ENCODE measurements at regions not wholly inside any gene's neighbourhood (a gene's known extent, or its start where the extent isn't known, plus 50 kb on each side); places are given as distances from the start of the nearest gene placed in this dataset.

DNA sequence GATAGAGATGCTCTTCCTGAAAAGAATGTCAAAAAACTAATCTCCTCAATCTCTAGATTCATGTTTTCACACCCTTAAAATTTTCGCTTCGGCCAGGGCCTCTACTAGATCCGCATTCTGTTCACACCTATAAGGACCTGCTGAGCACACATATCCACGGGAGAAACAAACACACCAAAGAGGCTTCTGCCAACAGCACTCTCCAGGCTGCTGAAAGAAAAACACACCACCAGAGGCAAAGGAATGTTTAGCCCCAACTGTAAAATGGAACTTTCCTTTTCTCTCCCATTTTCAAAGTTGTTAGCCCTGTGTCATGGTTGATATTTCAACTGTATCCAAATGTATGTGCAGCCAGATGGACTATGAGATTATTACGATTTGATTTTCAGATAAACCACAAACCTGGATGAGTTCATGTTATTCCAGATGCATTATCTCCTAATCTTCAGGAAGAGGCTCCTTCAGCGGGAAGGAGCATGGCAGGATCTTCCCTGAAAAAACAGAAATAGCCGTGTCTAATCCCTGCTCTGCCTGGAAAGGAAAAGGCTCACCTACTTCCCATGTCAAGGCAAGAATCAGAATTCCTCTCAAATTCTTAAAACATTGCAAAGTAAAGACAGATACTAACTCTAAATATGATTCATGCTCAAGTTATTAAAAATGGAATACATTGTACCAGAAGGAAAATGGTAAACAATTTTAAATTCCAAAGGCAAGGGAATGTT, 442.7 kb upstream of the NR2F2 start:
- no peak for DNase-seq

GRCh38 chr15:95888762-95889161, 441.7 kb upstream of the NR2F2 start:
- DNase-seq, result no peak

DNA sequence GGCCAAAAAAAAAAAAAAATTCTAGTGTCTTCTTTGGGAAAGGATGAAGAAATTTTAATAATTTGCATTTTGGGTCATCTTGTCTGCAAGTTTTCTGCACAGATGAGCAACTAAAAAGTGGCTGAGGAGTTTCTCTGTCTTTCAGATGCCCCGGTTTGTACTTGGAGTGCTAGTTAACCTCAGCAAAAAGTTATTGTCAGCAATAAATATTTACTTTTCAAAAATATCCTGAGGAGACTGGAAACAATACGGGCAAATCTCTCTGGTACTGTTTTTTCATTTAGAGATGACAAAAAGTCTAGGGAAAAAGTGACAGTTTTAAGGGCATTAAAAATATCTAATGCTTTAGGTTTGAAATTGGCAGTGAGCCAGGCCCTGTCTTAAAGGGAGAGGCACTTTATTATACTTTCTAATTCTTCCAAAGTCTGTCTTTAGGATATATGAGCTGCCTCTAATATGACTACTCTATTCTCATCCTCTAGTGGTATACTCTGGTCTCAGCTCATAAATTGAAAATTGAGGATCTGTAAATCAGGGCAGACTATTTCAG, 436.0 kb upstream of the NR2F2 start:
- no peak for DNase-seq

- DNase-seq, result no peak
These were observed 435.0 kb upstream of the NR2F2 start for GRCh38 chr15:95895508-95895907.

DNA sequence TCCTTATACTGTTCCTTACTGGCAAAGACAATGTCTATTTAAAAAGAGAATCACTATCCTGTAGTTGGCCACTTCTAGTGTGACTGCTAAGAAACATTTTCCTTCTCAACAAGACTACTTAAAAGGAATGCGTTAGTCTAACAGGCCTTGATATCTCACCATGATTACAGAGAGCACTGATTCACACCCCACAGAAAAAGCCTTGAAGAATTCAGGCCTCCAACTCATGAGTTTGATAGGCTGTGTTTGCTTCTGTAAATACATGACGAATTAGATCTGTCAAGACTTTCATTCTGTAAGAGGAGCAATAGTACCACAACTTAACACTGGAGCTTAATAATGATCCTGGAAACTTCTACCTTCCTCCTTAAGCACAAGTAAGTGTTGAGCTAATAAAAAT, 432.8 kb upstream of the NR2F2 start:
- no peak for DNase-seq

DNA sequence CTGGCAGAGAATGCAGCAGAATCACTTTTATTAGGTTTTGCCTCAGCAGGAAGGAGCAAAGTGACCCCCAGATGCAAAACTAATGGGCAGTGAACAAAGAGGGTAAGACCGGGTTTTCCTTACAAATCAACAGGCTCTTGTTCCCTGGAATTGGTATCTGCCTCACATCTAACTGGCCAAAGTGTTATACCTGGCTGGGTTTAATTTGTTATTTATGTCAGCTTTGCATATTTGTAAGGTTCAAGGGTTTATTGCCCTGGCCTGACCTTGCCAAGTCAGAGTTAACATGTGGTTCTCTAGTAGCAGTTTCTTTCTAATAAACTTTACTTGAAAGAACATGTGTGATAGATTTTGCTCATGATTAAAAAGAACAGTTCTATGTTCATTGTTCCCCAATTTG, 431.7 kb upstream of the NR2F2 start:
- no peak for DNase-seq

DNA sequence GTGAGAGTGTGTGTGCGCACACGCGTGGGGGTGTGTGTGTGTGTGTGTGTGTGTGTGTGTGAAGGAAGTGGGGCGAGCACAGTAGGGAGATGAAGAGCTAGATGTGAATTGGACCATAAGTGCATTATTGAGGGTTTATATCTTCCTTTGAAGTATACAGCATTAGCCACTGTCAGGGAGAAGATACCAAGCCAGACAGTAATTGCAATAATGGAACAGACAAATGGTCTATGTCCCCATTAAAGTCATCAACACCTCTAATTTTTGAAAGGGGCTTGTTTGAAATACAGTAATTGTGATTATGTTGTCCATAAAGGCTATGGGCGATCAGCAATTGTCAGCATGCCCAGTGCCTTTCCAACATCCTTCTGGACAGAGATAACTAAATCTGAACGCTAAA, 429.2 kb upstream of the NR2F2 start:
- no peak for DNase-seq

- no peak for DNase-seq
These were observed 427.9 kb upstream of the NR2F2 start for GRCh38 chr15:95902606-95903005.

- DNase-seq, result no peak
These were observed 427.1 kb upstream of the NR2F2 start for GRCh38 chr15:95903352-95903751.

DNA sequence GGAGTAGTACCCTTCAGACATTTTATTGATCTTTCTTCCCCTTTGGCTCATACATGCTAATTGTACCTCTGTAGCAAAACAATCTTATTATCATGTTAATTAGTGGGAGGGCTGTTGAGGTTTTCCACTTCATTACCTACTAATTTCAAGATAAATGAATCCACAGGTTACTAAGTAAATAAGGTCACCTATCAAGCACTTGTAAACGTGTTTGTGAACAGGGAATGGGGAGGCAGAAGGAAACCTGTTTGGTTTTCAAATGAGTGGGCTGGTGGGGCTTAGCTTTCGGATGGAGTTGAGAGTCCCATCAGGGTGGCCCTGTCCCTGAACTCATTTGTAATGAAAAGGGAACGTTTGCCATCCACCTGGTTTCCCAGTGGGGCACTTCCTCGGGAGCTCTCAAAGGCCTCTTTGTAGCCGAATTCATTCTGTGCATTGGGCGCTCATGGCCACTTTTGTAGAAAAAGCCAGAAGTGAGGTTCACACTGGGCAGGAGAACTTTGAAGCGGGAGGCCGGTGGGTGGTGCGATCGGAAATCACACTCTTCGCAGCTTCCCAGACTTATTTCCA, 419.8 kb upstream of the NR2F2 start:
- DNase-seq, result no peak

GRCh38 chr15:95911570-95912279, 418.8 kb upstream of the NR2F2 start:
- DNase-seq, result no peak

DNA sequence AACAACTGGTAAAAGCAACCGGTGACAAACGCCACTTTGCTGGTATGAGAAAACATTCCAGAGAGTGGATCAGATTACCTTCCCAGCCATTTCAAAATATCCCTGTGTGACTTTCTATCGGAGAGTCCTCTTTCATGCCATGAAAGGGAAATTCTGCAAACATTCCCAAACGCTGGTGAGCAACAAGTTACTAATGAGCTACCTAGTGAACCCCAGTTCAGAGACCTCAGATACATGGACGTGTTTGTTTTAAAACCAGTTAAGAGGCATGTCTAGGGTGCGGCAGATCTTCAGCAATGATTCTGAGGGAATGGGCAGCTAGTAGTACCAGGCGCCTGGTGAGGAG, 418.2 kb upstream of the NR2F2 start:
- DNase-seq, result no peak

- no peak for DNase-seq
These were observed 417.8 kb upstream of the NR2F2 start for GRCh38 chr15:95912728-95913127.

- DNase-seq, result no peak
These were observed 413.9 kb upstream of the NR2F2 start for GRCh38 chr15:95916568-95916967.

- no peak for DNase-seq
These were observed 412.0 kb upstream of the NR2F2 start for GRCh38 chr15:95918525-95918924.

DNA sequence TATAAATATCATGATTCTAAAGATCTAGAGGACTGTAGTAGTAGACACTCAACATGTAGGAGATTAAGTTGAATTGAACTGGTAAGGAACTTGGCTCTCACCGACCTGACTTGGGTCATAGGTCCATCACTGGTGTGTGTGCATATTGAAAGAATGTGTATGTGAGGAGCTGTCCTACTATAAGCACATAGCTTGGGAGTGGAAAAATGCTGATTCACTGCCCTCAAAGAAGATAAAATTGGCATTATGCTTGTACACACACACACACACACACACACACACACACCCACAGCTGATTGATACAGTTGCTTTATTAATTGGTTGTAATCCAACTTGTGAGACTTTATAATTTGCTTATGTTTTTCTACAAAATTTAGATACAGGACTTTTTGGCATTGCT, 411.0 kb upstream of the NR2F2 start:
- DNase-seq, result no peak

DNA sequence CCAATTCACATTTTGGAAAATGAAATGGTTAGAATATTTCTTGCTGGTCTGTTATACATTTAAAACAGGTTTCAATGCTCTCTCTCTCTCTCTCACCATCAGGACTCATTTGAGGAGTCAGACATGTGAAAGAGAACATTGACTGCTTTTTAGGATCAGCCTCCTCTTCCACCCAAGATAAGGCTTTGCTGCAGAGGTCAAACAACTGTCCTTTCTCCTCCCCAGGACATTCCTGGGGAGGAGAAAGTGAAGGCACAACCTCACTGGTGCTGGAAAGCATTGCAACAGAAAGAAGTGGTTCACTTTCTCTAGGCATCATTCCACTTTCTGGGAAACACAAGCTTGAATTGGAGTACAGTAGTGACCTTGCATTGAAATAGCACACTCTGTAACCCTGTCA, 409.1 kb upstream of the NR2F2 start:
- no peak for DNase-seq

DNA sequence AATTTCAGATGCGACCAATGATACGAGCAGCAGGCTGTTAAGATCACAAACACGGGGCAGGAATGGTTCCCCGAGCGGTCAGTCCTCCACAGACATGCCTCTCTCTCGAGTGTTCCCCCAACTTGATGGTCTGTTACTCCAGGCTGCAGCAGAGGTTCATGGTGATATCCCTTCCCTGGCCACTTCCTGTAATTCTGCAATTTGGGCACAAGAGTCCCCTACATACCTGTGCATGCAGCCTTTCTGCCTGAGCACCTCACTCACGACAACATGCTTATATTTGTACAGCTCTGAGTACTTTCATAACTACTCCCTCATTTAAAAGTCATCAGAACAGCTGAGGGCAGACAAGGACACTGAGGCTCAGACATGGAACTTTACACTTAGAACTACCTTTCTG, 408.1 kb upstream of the NR2F2 start:
- no peak for DNase-seq

GRCh38 chr15:95923792-95924191, 406.7 kb upstream of the NR2F2 start:
- DNase-seq, result no peak

DNA sequence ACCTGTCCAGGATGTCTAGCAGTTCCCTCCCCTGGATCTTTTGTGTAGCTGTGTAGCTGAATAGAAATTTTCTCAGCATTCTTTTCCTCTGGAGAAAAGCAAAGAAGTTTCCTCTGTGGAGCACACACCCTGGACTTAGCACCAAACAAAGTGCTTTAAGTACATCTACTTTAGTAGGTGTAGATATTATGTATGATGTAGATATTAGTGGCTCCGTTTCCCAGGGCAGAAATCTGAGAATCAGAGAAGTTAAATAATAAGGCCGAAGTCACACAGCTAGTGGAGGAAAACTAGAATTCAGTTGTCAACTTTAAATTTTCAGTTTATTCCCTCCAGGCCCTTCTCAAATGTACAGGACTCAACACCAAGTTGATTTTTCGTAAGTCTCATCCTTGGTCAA, 401.7 kb upstream of the NR2F2 start:
- no peak for DNase-seq

- no peak for DNase-seq
These were observed 401.2 kb upstream of the NR2F2 start for GRCh38 chr15:95929232-95929846.

GRCh38 chr15:95930659-95931375, 399.7 kb upstream of the NR2F2 start:
- DNase-seq, result no peak
